H1 (cell line): ENCODE measurements at regions not wholly inside any gene's neighbourhood (a gene's known extent, or its start where the extent isn't known, plus 50 kb on each side); places are given as distances from the start of the nearest gene placed in this dataset.
A peak's percentile ranks its signal among the peaks of the same experiment; 100 is the strongest.

Source experiments
- CTCF ChIA-PET: fragments of 300-600 bp; sonication (Branson Sonifier 250); formaldehyde crosslinking; loops from one replicate; lab custom pipeline; 2021; ENCODE audit not compliant: partially characterized antibody; lab: Charles Lee
- POLR2A ChIA-PET: fragments of 300-600 bp; sonication (Branson Sonifier 250); formaldehyde crosslinking; loops from one replicate; lab custom pipeline; 2021; ENCODE audit warnings: inconsistent platforms; ENCODE audit not compliant: partially characterized antibody; lab: Charles Lee
- DNase-seq, 2 experiments: peaks; one replicate each; pipeline versions ENCODE4 v3.0.0 to v3.0.0-alpha.2; 2010 to 2022; ENCODE audit warnings: low spot score in 2 of 2, low read depth in 1 of 2, mixed read lengths in 1 of 2
- FAIRE-seq: peaks from 2 replicates; lab custom pipeline; 2011; peaks lifted over from hg19 to GRCh38; lab: Jason Lieb, UNC
- H2AFZ ChIP-seq: 2 replicates; pipeline ENCODE4 v1.8.1; 2012; ENCODE audit warnings: low read length, inconsistent platforms
- H2AK5ac ChIP-seq: 2 replicates; pipeline ENCODE4 v1.6.1; 2013; ENCODE audit warnings: low read depth, low read length
- H2BK120ac ChIP-seq: replicated peaks from 2 replicates; pipeline ENCODE3; 2013; ENCODE audit warnings: low read depth, low read length, inconsistent platforms
- H2BK12ac ChIP-seq: 2 replicates; pipeline ENCODE4 v1.6.1; 2013; ENCODE audit warnings: low read depth, low read length
- H2BK15ac ChIP-seq: 2 replicates; pipeline ENCODE4 v1.6.1; 2013; ENCODE audit warnings: low read length
- H2BK20ac ChIP-seq: 2 replicates; pipeline ENCODE4 v1.6.1; 2013; ENCODE audit warnings: low read length
- H2BK5ac ChIP-seq: 2 replicates; pipeline ENCODE4 v1.6.1; 2013; ENCODE audit warnings: low read depth, low read length
- H3K14ac ChIP-seq: 2 replicates; pipeline ENCODE4 v1.6.1; 2013; ENCODE audit warnings: inconsistent platforms; ENCODE audit not compliant: insufficient read length
- H3K18ac ChIP-seq: 2 replicates; pipeline ENCODE4 v1.6.1; 2013; ENCODE audit warnings: low read length; ENCODE audit errors: extremely low read depth
- H3K23ac ChIP-seq: 2 replicates; pipeline ENCODE4 v1.6.1; 2013; ENCODE audit warnings: inconsistent platforms; ENCODE audit not compliant: insufficient read length
- H3K23me2 ChIP-seq: 2 replicates; pipeline ENCODE4 v1.6.1; 2013; ENCODE audit warnings: low read depth, low read length
- H3K27ac ChIP-seq: 2 replicates; pipeline ENCODE4 v1.6.1; 2011; ENCODE audit warnings: low read depth, low read length, inconsistent platforms
- H3K27me3 ChIP-seq, 4 experiments: replicated peaks in 1 of 4; 1 replicate in 1 of 4; 2 replicates in 3 of 4; pipeline versions ENCODE4 v1.6.1 to v1.8.1; 2011 to 2013; ENCODE audit warnings: low read length in 3 of 4, mild to moderate bottlenecking in 3 of 4, inconsistent platforms in 2 of 4, mixed read lengths in 2 of 4, moderate library complexity in 1 of 4; ENCODE audit not compliant: control insufficient read depth in 3 of 4, insufficient read depth in 3 of 4; ENCODE audit errors: extremely low read depth in 1 of 4
- H3K36me3 ChIP-seq, 4 experiments: 2 replicates each; pipeline versions ENCODE4 v1.6.1 to v1.8.1; 2011 to 2013; ENCODE audit warnings: mild to moderate bottlenecking in 4 of 4, low read length in 3 of 4, moderate library complexity in 2 of 4, control low read depth in 1 of 4, inconsistent platforms in 1 of 4; ENCODE audit not compliant: insufficient read depth in 4 of 4, control insufficient read depth in 2 of 4
- H3K4ac ChIP-seq: replicated peaks from 2 replicates; pipeline ENCODE3; 2013; ENCODE audit warnings: low read length, low read depth, mixed read lengths, inconsistent platforms; ENCODE audit not compliant: insufficient read length
- H3K4me1 ChIP-seq, 4 experiments: replicated peaks in 1 of 4; 1 replicate in 1 of 4; 2 replicates in 3 of 4; pipeline versions ENCODE4 v1.6.1 to v1.8.1; 2011 to 2013; ENCODE audit warnings: low read length in 3 of 4, inconsistent platforms in 2 of 4, mixed read lengths in 1 of 4; ENCODE audit not compliant: insufficient read depth in 4 of 4, control insufficient read depth in 3 of 4
- H3K4me2 ChIP-seq, 2 experiments: 2 replicates each; pipeline versions ENCODE4 v1.6.1 to v1.8.1; 2011 to 2013; ENCODE audit warnings: low read depth in 2 of 2, low read length in 2 of 2, control low read depth in 1 of 2, inconsistent platforms in 1 of 2, mild to moderate bottlenecking in 1 of 2; ENCODE audit not compliant: insufficient read depth in 1 of 2
- H3K4me3 ChIP-seq, 4 experiments: fragments of 200-600, 300-600 bp in 1 of 4; sonication (generic), shearing (Covaris generic), sonication (Bioruptor Twin) in 1 of 4; 2 replicates each; pipeline versions ENCODE4 v1.5.1 to v1.8.1; 2011 to 2016; ENCODE audit warnings: low read length in 4 of 4, low read depth in 3 of 4, control low read depth in 2 of 4, inconsistent platforms in 2 of 4, mild to moderate bottlenecking in 2 of 4, mixed read lengths in 1 of 4, moderate library complexity in 1 of 4; ENCODE audit not compliant: insufficient read depth in 2 of 4; ENCODE audit errors: extremely low read depth in 1 of 4
- H3K56ac ChIP-seq: replicated peaks from 2 replicates; pipeline ENCODE3; 2013; ENCODE audit warnings: low read depth, mild to moderate bottlenecking, mixed read lengths, low read length, inconsistent platforms; ENCODE audit not compliant: insufficient read length
- H3K79me1 ChIP-seq: 2 replicates; pipeline ENCODE4 v1.6.1; 2013; ENCODE audit warnings: low read depth, low read length, control low read depth
- H3K79me2 ChIP-seq, 2 experiments: 2 replicates each; pipeline versions ENCODE4 v1.6.1 to v1.8.1; 2012 to 2013; ENCODE audit warnings: low read length in 2 of 2, mild to moderate bottlenecking in 2 of 2, inconsistent platforms in 1 of 2; ENCODE audit not compliant: insufficient read depth in 2 of 2, control insufficient read depth in 1 of 2
- H3K9ac ChIP-seq, 4 experiments: replicated peaks in 1 of 4; 1 replicate in 1 of 4; 2 replicates in 3 of 4; pipeline versions ENCODE4 v1.6.1 to v1.8.1; 2011 to 2013; ENCODE audit warnings: low read depth in 3 of 4, low read length in 3 of 4, control low read depth in 2 of 4, mild to moderate bottlenecking in 2 of 4, moderate library complexity in 2 of 4, inconsistent platforms in 1 of 4; ENCODE audit errors: extremely low read depth in 1 of 4
- H3K9me3 ChIP-seq, 2 experiments: 2 replicates each; pipeline versions ENCODE4 v1.6.1 to v1.8.1; 2012 to 2013; ENCODE audit warnings: mild to moderate bottlenecking in 2 of 2, moderate library complexity in 2 of 2, control low read depth in 1 of 2, inconsistent platforms in 1 of 2, low read depth in 1 of 2, low read length in 1 of 2, mixed read lengths in 1 of 2; ENCODE audit not compliant: insufficient read depth in 2 of 2
- H4K20me1 ChIP-seq, 2 experiments: replicated peaks in 1 of 2; 2 replicates each; pipeline versions ENCODE3 to v1.8.1; 2011 to 2013; ENCODE audit warnings: inconsistent platforms in 2 of 2, low read length in 2 of 2, mild to moderate bottlenecking in 1 of 2; ENCODE audit not compliant: insufficient read depth in 2 of 2, control insufficient read depth in 1 of 2
- H4K5ac ChIP-seq: 2 replicates; pipeline ENCODE4 v1.6.1; 2013; ENCODE audit warnings: low read length, low read depth, mixed read lengths, inconsistent platforms; ENCODE audit not compliant: insufficient read length
- H4K8ac ChIP-seq: 2 replicates; pipeline ENCODE4 v1.8.0; 2013; ENCODE audit warnings: mild to moderate bottlenecking, moderate library complexity, low read length, inconsistent platforms; ENCODE audit not compliant: insufficient read depth; ENCODE audit errors: extremely low read depth
- H4K91ac ChIP-seq: replicated peaks from 2 replicates; pipeline ENCODE3; 2013; ENCODE audit warnings: low read length, mixed read lengths, inconsistent platforms; ENCODE audit not compliant: insufficient read length
- ASH2L ChIP-seq: fragments of 200-600, 300-600 bp; sonication (generic); IDR thresholded peaks from one replicate; pipeline ENCODE4 v1.7.1; 2017; ENCODE audit warnings: low read length
- BRCA1 ChIP-seq: IDR thresholded peaks from 2 replicates; pipeline ENCODE4 v1.6.1; 2012; ENCODE audit warnings: low read depth, low read length, improper control_type of control experiment
- CREB1 ChIP-seq: IDR thresholded peaks from 2 replicates; pipeline ENCODE4 v1.6.1; 2012; ENCODE audit warnings: inconsistent platforms
- EZH2 ChIP-seq: fragments of 200-600 bp; sonication (generic); IDR thresholded peaks from 2 replicates; pipeline ENCODE4 v1.7.1; 2012; ENCODE audit warnings: low read depth, mild to moderate bottlenecking, moderate library complexity, low read length, inconsistent platforms; ENCODE audit not compliant: severe bottlenecking
- JUND ChIP-seq: IDR thresholded peaks from 2 replicates; pipeline ENCODE4 v1.6.1; 2011; ENCODE audit warnings: mild to moderate bottlenecking, improper control_type of control experiment, low read length
- KDM5A ChIP-seq: fragments of 200-600 bp; IDR thresholded peaks from 2 replicates; pipeline ENCODE4 v1.7.1; 2012; ENCODE audit warnings: mild to moderate bottlenecking, low read length, inconsistent platforms, mixed read lengths
- MAFK ChIP-seq: IDR thresholded peaks from 2 replicates; pipeline ENCODE4 v1.6.1; 2012; ENCODE audit warnings: low read depth, mild to moderate bottlenecking, improper control_type of control experiment, low read length
- POLR2A ChIP-seq, 2 experiments: IDR thresholded peaks; 1 replicate in 1 of 2; 2 replicates in 1 of 2; pipeline ENCODE4 v1.6.1; 2011; ENCODE audit warnings: low read depth in 2 of 2, low read length in 2 of 2, mild to moderate bottlenecking in 2 of 2; ENCODE audit errors: control extremely low read depth in 1 of 2
- SAP30 ChIP-seq: fragments of 300-600 bp; sonication (generic); IDR thresholded peaks from 2 replicates; pipeline ENCODE4 v1.7.1; 2012; ENCODE audit warnings: low read length, moderate library complexity, mild to moderate bottlenecking, inconsistent platforms; ENCODE audit not compliant: insufficient read depth, insufficient replicate concordance
- SIN3A ChIP-seq, 2 experiments: IDR thresholded peaks in 1 of 2; conservative IDR thresholded peaks in 1 of 2; 2 replicates each; pipeline ENCODE4 v1.6.1; 2011 to 2012; ENCODE audit warnings: low read length in 2 of 2, improper control_type of control experiment in 1 of 2, low read depth in 1 of 2, mild to moderate bottlenecking in 1 of 2
- SP4 ChIP-seq: IDR thresholded peaks from 2 replicates; pipeline ENCODE4 v1.6.1; 2012; ENCODE audit warnings: low read length, inconsistent platforms
- USF2 ChIP-seq: IDR thresholded peaks from 2 replicates; pipeline ENCODE4 v1.6.1; 2011; ENCODE audit warnings: low read length, improper control_type of control experiment
- WGBS, 2 experiments: shearing (Covaris generic) in 1 of 2; methylation state at CpG; one replicate each; pipeline versions ENCODE4 v1.1.6 to v1.1.7; 2013 to 2015; ENCODE audit warnings: low lambda C conversion rate in 2 of 2, mixed read lengths in 2 of 2, inconsistent platforms in 1 of 2, low coverage in 1 of 2, missing lambda C conversion rate in 1 of 2; ENCODE audit not compliant: insufficient replicate concordance in 2 of 2, insufficient coverage in 1 of 2, insufficient read length in 1 of 2; ENCODE audit errors: extremely low coverage in 1 of 2, missing lambda C conversion rate in 1 of 2; 5-methylcytosine and 5-hydroxymethylcytosine counted together
- TF ChIP-seq, protein P1 (sequence below): IDR thresholded peaks from 2 replicates; pipeline ENCODE4 v1.6.1; 2012; ENCODE audit warnings: inconsistent platforms

- 76% methylated on average over 12 of the region's 12 CpGs; no CpG with 5 or more reads in 1 of the 2 experiments for WGBS, 2 experiments
- no peak overlapping the region for H2BK20ac ChIP-seq
- TF ChIP-seq CREB1: no peak
- TF ChIP-seq, protein P1, sequence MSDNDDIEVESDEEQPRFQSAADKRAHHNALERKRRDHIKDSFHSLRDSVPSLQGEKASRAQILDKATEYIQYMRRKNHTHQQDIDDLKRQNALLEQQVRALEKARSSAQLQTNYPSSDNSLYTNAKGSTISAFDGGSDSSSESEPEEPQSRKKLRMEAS: no peak
- TF ChIP-seq SP4: no peak
- no peak for TF ChIP-seq MAFK
- TF ChIP-seq EZH2: no peak
- TF ChIP-seq KDM5A: no peak
- no peak for TF ChIP-seq ASH2L
- TF ChIP-seq POLR2A (IDR thresholded peaks at IDR 0.05; ENCODE audit: control extremely low read depth in 1 of 2, low read depth in 2 of 2, low read length in 2 of 2): no peak
- TF ChIP-seq BRCA1: no peak
- TF ChIP-seq SIN3A (conservative IDR thresholded peaks at IDR 0.05 in 1 of 2, IDR thresholded peaks at IDR 0.05 in 1 of 2; ENCODE audit: low read depth in 1 of 2, low read length in 2 of 2): no peak
- TF ChIP-seq USF2: no peak
- no peak for TF ChIP-seq SAP30
- TF ChIP-seq JUND: no peak
Measured at GRCh38 chr6:186340-186965, 105.8 kb upstream of the DUSP22 start.

More at GRCh38 chr6:186340-186965, 105.8 kb upstream of the DUSP22 start:
- no peaks in the 10 kb centered on the region; a peak in 1 of 7 replicates for H3K4me1 ChIP-seq
- H3K18ac ChIP-seq: no peak overlapping the region
- peak overlapping the region; percentile 64; the same call in 1 of the 2 replicates for H4K8ac ChIP-seq
- H3K14ac ChIP-seq: no peak overlapping the region
- H3K27ac ChIP-seq: no peak overlapping the region
- no peak overlapping the region for H2BK5ac ChIP-seq
- no peaks in the 10 kb centered on the region for H3K79me1 ChIP-seq
- POLR2A ChIA-PET: no interaction called here
- H4K91ac ChIP-seq: no peak overlapping the region
- H3K56ac ChIP-seq: no peak overlapping the region
- FAIRE-seq: no peak
- no peak overlapping the region for H3K23ac ChIP-seq
- no peaks in the 10 kb centered on the region for H3K9me3 ChIP-seq
- no peaks in the 10 kb centered on the region for H3K79me2 ChIP-seq
- H2AFZ ChIP-seq: no peak overlapping the region
- no peak overlapping the region; a peak in 1 of 8 replicates for H3K4me3 ChIP-seq
- H3K4me2 ChIP-seq: no peak overlapping the region
- H2BK12ac ChIP-seq: no peak overlapping the region
- H4K20me1 ChIP-seq: no peaks in the 10 kb centered on the region
- no peaks in the 10 kb centered on the region for H3K27me3 ChIP-seq
- H2BK120ac ChIP-seq: no peak overlapping the region
- H3K36me3 ChIP-seq: no peaks in the 10 kb centered on the region
- H3K23me2 ChIP-seq: no peaks in the 10 kb centered on the region
- no peak overlapping the region for H2AK5ac ChIP-seq
- H2BK15ac ChIP-seq: no peak overlapping the region
- no peak overlapping the region for H4K5ac ChIP-seq
- CTCF ChIA-PET: interaction anchor here (1.5 to 4.5 kb wide), 2 partner anchors 18 to 223 kb away, joined by 3 to 35 read pairs; no protein-coding TSS in a partner anchor
- no peak overlapping the region for H3K4ac ChIP-seq
- DNase-seq: no peak
- H3K9ac ChIP-seq: no peak overlapping the region
